Hepatocyte (in vitro differentiated cells): ENCODE measurements at regions not wholly inside any gene's neighbourhood (a gene's known extent, or its start where the extent isn't known, plus 50 kb on each side); places are given as distances from the start of the nearest gene placed in this dataset.

Experiments
- DNase-seq: peaks from one replicate; pipeline ENCODE4 v3.0.0-alpha.2; 2016; ENCODE audit warnings: low spot score
- H2AFZ ChIP-seq: fragments of 200-600 bp; sonication (generic); 2 replicates; pipeline ENCODE4 v1.6.0; 2016; ENCODE audit warnings: antibody characterized with exemption, mild to moderate bottlenecking
- H3K27ac ChIP-seq: fragments of 200-600 bp; sonication (generic); 2 replicates; pipeline ENCODE4 v1.5.1; 2016; ENCODE audit warnings: mild to moderate bottlenecking
- H3K27me3 ChIP-seq: fragments of 200-600 bp; sonication (generic); 2 replicates; pipeline ENCODE4 v1.6.1; 2016
- H3K36me3 ChIP-seq: fragments of 200-600 bp; sonication (generic); replicated peaks from 2 replicates; pipeline ENCODE4 v1.5.1; 2016; ENCODE audit warnings: low read depth; ENCODE audit not compliant: insufficient read depth
- H3K4me1 ChIP-seq: fragments of 200-600 bp; sonication (generic); 2 replicates; pipeline ENCODE4 v1.5.1; 2016; ENCODE audit warnings: mild to moderate bottlenecking, moderate library complexity; ENCODE audit not compliant: insufficient read depth
- H3K4me2 ChIP-seq: fragments of 200-600 bp; sonication (generic); 2 replicates; pipeline ENCODE4 v1.6.0; 2016
- H3K4me3 ChIP-seq: fragments of 200-600 bp; sonication (generic); 2 replicates; pipeline ENCODE4 v1.5.1; 2016; ENCODE audit warnings: mild to moderate bottlenecking
- H3K79me2 ChIP-seq: fragments of 200-600 bp; sonication (generic); 2 replicates; pipeline ENCODE4 v1.6.0; 2017; ENCODE audit warnings: mild to moderate bottlenecking
- H3K9me2 ChIP-seq: fragments of 200-600 bp; sonication (generic); replicated peaks from 2 replicates; pipeline ENCODE4 v1.6.0; 2017; ENCODE audit warnings: mild to moderate bottlenecking; ENCODE audit not compliant: insufficient read depth
- H3K9me3 ChIP-seq: fragments of 200-600 bp; sonication (generic); 2 replicates; pipeline ENCODE4 v1.5.1; 2016; ENCODE audit warnings: low read depth, mild to moderate bottlenecking
- H4K20me1 ChIP-seq: fragments of 200-600 bp; sonication (generic); 2 replicates; pipeline ENCODE4 v1.6.0; 2016; ENCODE audit warnings: mild to moderate bottlenecking; ENCODE audit not compliant: insufficient read depth, poor library complexity, severe bottlenecking
- CTCF ChIP-seq: fragments of 200-600 bp; sonication (generic); IDR thresholded peaks from 2 replicates; pipeline ENCODE4 v1.5.1; 2016; ENCODE audit warnings: antibody characterized with exemption, mild to moderate bottlenecking; ENCODE audit not compliant: poor library complexity
- EZH2 ChIP-seq: fragments of 200-600 bp; sonication (generic); IDR thresholded peaks from 2 replicates; pipeline ENCODE4 v1.6.1; 2016; ENCODE audit warnings: antibody characterized with exemption, mild to moderate bottlenecking, borderline replicate concordance
- EZH2phosphoT487 ChIP-seq: fragments of 200-600 bp; sonication (generic); IDR thresholded peaks from one replicate; pipeline ENCODE4 v1.6.1; 2018; ENCODE audit warnings: antibody characterized with exemption, mild to moderate bottlenecking, low read depth, moderate library complexity; ENCODE audit not compliant: unreplicated experiment, severe bottlenecking
- WGBS: methylation state at CpG from one replicate; pipeline ENCODE4 v1.1.6; 2016; ENCODE audit warnings: low lambda C conversion rate; ENCODE audit errors: missing lambda C conversion rate; 5-methylcytosine and 5-hydroxymethylcytosine counted together

GRCh38 chr15:37877851-37878741 lies 56.3 kb upstream of the TMCO5A start:
- H2AFZ ChIP-seq: no peak overlapping the region
- H3K36me3 ChIP-seq: no peaks in the 10 kb centered on the region
- no peak overlapping the region for H3K27ac ChIP-seq
- H3K9me2 ChIP-seq: no peaks in the 10 kb centered on the region
- TF ChIP-seq EZH2phosphoT487 (no peak), EZH2 (no peak), CTCF (no peak)
- H3K27me3 ChIP-seq: peaks cover 4% of the 10 kb centered on the region
- H3K4me1 ChIP-seq: peaks cover 3% of the 10 kb centered on the region
- no peaks in the 10 kb centered on the region for H4K20me1 ChIP-seq
- no peak overlapping the region for H3K4me2 ChIP-seq
- H3K79me2 ChIP-seq: no peaks in the 10 kb centered on the region
- no peaks in the 10 kb centered on the region for H3K9me3 ChIP-seq
- peak; percentile 11 for DNase-seq
- H3K4me3 ChIP-seq: no peak overlapping the region
- WGBS: 57% methylated on average over 7 of the region's 7 CpGs

DNA sequence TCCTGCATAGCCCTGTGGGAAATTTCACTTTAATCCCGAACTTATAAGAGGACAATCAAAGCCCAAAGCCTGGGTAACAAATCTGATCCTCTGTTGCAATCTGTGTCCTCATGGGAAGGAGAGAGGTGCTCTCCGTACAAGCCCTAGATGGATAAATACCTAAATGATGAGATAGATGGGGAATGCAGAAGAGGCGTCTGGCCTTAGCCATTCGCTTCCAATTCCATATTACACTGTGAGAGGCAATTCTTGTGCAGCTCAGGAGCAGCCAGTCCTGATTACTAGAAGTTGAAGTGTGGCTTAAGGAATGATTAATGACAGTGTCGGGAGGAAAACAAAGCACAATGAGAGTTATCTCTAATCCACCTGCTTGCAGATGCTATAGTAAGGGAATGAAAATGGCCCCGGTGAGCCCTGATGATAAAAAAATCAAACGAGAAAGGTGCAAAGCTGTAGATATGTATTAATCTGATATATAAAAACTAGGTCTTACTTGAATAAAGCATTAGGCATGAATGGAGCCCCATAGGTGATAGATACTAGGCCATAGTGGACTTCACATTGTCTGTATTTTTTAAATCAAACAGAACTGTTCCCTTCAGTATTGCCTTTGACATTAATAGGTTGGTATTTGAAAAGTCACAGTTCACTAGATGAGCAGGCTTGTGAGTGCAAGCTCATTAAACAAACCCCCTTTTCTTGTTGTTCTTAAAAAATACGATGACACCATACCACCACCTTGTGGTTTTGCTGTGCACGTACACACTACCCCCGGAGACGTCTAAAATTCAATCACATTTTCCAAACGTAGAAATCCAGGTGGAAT lies 54.2 kb upstream of the TMCO5A start:
- Histone ChIP-seq H3K9me3 (no peaks in the 10 kb centered on the region), H2AFZ (no peak overlapping the region), H3K4me1 (peaks cover 3% of the 10 kb centered on the region), H3K27me3 (peaks cover 5% of the 10 kb centered on the region), H3K9me2 (no peaks in the 10 kb centered on the region), H3K36me3 (no peaks in the 10 kb centered on the region), H3K79me2 (no peaks in the 10 kb centered on the region), H3K4me3 (no peak overlapping the region), H4K20me1 (no peaks in the 10 kb centered on the region), H3K4me2 (peak overlapping the region; percentile 1), H3K27ac (no peak overlapping the region)
- TF ChIP-seq CTCF (peak; percentile 94), EZH2 (no peak)
- peak; percentile 58 for DNase-seq
- WGBS: 10% methylated on average over 12 of the region's 12 CpGs

GRCh38 chr15:37880835-37881153 lies 53.6 kb upstream of the TMCO5A start:
- Histone ChIP-seq H3K36me3 (no peaks in the 10 kb centered on the region), H3K27ac (no peak overlapping the region), H3K4me1 (peaks cover 3% of the 10 kb centered on the region), H2AFZ (no peak overlapping the region), H3K9me3 (no peaks in the 10 kb centered on the region), H3K4me3 (no peak overlapping the region), H4K20me1 (no peaks in the 10 kb centered on the region), H3K79me2 (no peaks in the 10 kb centered on the region), H3K4me2 (no peak overlapping the region), H3K9me2 (no peaks in the 10 kb centered on the region), H3K27me3 (peaks cover 4% of the 10 kb centered on the region)
- WGBS: 56% methylated on average over 2 of the region's 2 CpGs
- no peak for TF ChIP-seq CTCF
- no peak for TF ChIP-seq EZH2phosphoT487
- no peak for TF ChIP-seq EZH2
- no peak for DNase-seq
